Bone marrow (tissue), 2 donors: ENCODE measurements at regions not wholly inside any gene's neighbourhood (a gene's known extent, or its start where the extent isn't known, plus 50 kb on each side); places are given as distances from the start of the nearest gene placed in this dataset.
"Not testable (repeated sequence)": the region's sequence is repeated elsewhere in the genome, so short reads cannot be mapped to it uniquely, and the experiment has no call there.

ENCODE experiments used
- DNase-seq, 2 donors: peaks; one replicate each; lab custom pipeline; 2025; lab: John Stamatoyannopoulos, UW

- no peak for DNase-seq
These were observed 188.3 kb downstream of the OLFM1 start for GRCh38 chr9:135275571-135276289.

- no peak for DNase-seq
These were observed 190.0 kb downstream of the OLFM1 start for GRCh38 chr9:135277219-135278201.

- DNase-seq: no peak
These were observed 191.1 kb downstream of the OLFM1 start for GRCh38 chr9:135278586-135278985.

- no peak for DNase-seq
These were observed 191.9 kb downstream of the OLFM1 start for GRCh38 chr9:135279385-135279784.

GRCh38 chr9:135279834-135280393 is 192.4 kb downstream of the OLFM1 start:
- no peak for DNase-seq

- no peak for DNase-seq
These were observed 193.2 kb downstream of the OLFM1 start for GRCh38 chr9:135280666-135281065.

GRCh38 chr9:135281151-135281550 is 193.7 kb downstream of the OLFM1 start:
- DNase-seq: no peak

GRCh38 chr9:135281791-135282737 is 194.6 kb downstream of the OLFM1 start:
- DNase-seq: no peak

GRCh38 chr9:135282808-135283207 is 195.3 kb downstream of the OLFM1 start:
- DNase-seq: no peak

GRCh38 chr9:135283671-135284070 is 195.9 kb upstream of the PPP1R26 start:
- DNase-seq: no peak

- no peak for DNase-seq
These were observed 195.0 kb upstream of the PPP1R26 start for GRCh38 chr9:135284386-135285134.

- DNase-seq: not testable (repeated sequence)
These were observed 193.2 kb upstream of the PPP1R26 start for GRCh38 chr9:135286187-135286925.

GRCh38 chr9:135286961-135287360 is 192.6 kb upstream of the PPP1R26 start:
- DNase-seq: no peak

GRCh38 chr9:135287627-135288026 is 192.0 kb upstream of the PPP1R26 start:
- DNase-seq: no peak

- DNase-seq: no peak
These were observed 191.5 kb upstream of the PPP1R26 start for GRCh38 chr9:135288054-135288453.

- DNase-seq: no peak
These were observed 190.5 kb upstream of the PPP1R26 start for GRCh38 chr9:135289081-135289491.

GRCh38 chr9:135290086-135290485 is 189.5 kb upstream of the PPP1R26 start:
- DNase-seq: no peak

GRCh38 chr9:135290566-135290965 is 189.0 kb upstream of the PPP1R26 start:
- DNase-seq: no peak

GRCh38 chr9:135291165-135291564 is 188.4 kb upstream of the PPP1R26 start:
- no peak for DNase-seq

- DNase-seq: no peak
These were observed 184.7 kb upstream of the PPP1R26 start for GRCh38 chr9:135294836-135295235.
